ENCODE measurements at regions not wholly inside any gene's neighbourhood (a gene's known extent, or its start where the extent isn't known, plus 50 kb on each side); places are given as distances from the start of the nearest gene placed in this dataset.
A peak's percentile ranks its signal among the peaks of the same experiment; 100 is the strongest.

- Histone ChIP-seq H4K91ac (ENCODE audit: low read length) (no peak overlapping the region), H3K9me3 (ENCODE audit: control insufficient read depth, low read length) (no peaks in the 10 kb centered on the region), H2BK120ac (ENCODE audit: low read depth, low read length) (no peak overlapping the region), H2BK12ac (ENCODE audit: low read length in 2 of 2) (no peak overlapping the region), H3K4me2 (ENCODE audit: low read length, poor library complexity, severe bottlenecking) (no peak overlapping the region), H4K8ac (ENCODE audit: low read length) (no peak overlapping the region), H3K79me1 (replicated peaks; ENCODE audit: low read length, poor library complexity, severe bottlenecking) (no peaks in the 10 kb centered on the region), H2BK15ac (ENCODE audit: low read depth, poor library complexity, severe bottlenecking) (no peak overlapping the region), H2AK5ac (ENCODE audit: low read length, severe bottlenecking) (no peak overlapping the region), H3K18ac (ENCODE audit: low read depth in 1 of 2, low read length in 2 of 2) (no peak overlapping the region), H3K4me1 (ENCODE audit: control insufficient read depth, insufficient read depth, low read depth, low read length) (no peaks in the 10 kb centered on the region), H3K4me3 (ENCODE audit: insufficient read depth in 1 of 2, low read depth in 1 of 2, low read length in 2 of 2) (no peak overlapping the region), H2AFZ (ENCODE audit: low read depth, low read length) (no peak overlapping the region), H3K9ac (ENCODE audit: low read length) (no peak overlapping the region), H2BK5ac (ENCODE audit: low read depth, low read length, poor library complexity, severe bottlenecking) (no peak overlapping the region), H3K14ac (ENCODE audit: low read length in 2 of 2) (no peak overlapping the region), H3K23ac (ENCODE audit: low read length in 2 of 2) (no peak overlapping the region), H3K36me3 (ENCODE audit: control insufficient read depth in 1 of 2, insufficient read depth in 2 of 2, low read depth in 1 of 2, low read length in 2 of 2) (no peaks in the 10 kb centered on the region), H3K27me3 (ENCODE audit: control insufficient read depth in 1 of 2, insufficient read depth in 1 of 2, low read length in 2 of 2) (no peaks in the 10 kb centered on the region), H3K27ac (ENCODE audit: low read length, poor library complexity, severe bottlenecking) (no peak overlapping the region), H3K4ac (ENCODE audit: low read depth in 1 of 2, low read length in 2 of 2) (no peak overlapping the region)
- no peak for DNase-seq
- 80% methylated on average over 2 of the region's 2 CpGs for WGBS
These were observed 267.8 kb downstream of the PMP22 start for GRCh38 chr17:14997290-14997689.

GRCh38 chr17:14986127-14986526 lies 279.0 kb downstream of the PMP22 start:
- Histone ChIP-seq H3K14ac (ENCODE audit: low read length in 2 of 2) (no peak overlapping the region), H3K4me1 (ENCODE audit: control insufficient read depth, insufficient read depth, low read depth, low read length) (no peaks in the 10 kb centered on the region), H4K8ac (ENCODE audit: low read length) (no peak overlapping the region), H3K27me3 (ENCODE audit: control insufficient read depth in 1 of 2, insufficient read depth in 1 of 2, low read length in 2 of 2) (peaks cover 0 to 4% of the 10 kb centered on the region in 2 experiments), H3K9ac (ENCODE audit: low read length) (no peak overlapping the region), H2BK5ac (ENCODE audit: low read depth, low read length, poor library complexity, severe bottlenecking) (no peak overlapping the region), H3K4me2 (ENCODE audit: low read length, poor library complexity, severe bottlenecking) (no peak overlapping the region), H3K4me3 (ENCODE audit: insufficient read depth in 1 of 2, low read depth in 1 of 2, low read length in 2 of 2) (no peak overlapping the region), H2BK12ac (ENCODE audit: low read length in 2 of 2) (peak overlapping the region in 1 of 2 experiments; percentile 90), H3K18ac (ENCODE audit: low read depth in 1 of 2, low read length in 2 of 2) (peak overlapping the region in 1 of 2 experiments; percentile 70), H4K91ac (ENCODE audit: low read length) (no peak overlapping the region), H3K4ac (ENCODE audit: low read depth in 1 of 2, low read length in 2 of 2) (no peak overlapping the region), H3K23ac (ENCODE audit: low read length in 2 of 2) (no peak overlapping the region), H3K79me1 (replicated peaks; ENCODE audit: low read length, poor library complexity, severe bottlenecking) (no peaks in the 10 kb centered on the region), H3K27ac (ENCODE audit: low read length, poor library complexity, severe bottlenecking) (no peak overlapping the region), H2AK5ac (ENCODE audit: low read length, severe bottlenecking) (no peak overlapping the region), H2BK15ac (ENCODE audit: low read depth, poor library complexity, severe bottlenecking) (no peak overlapping the region), H2BK120ac (ENCODE audit: low read depth, low read length) (no peak overlapping the region), H3K9me3 (ENCODE audit: control insufficient read depth, low read length) (peaks cover 8% of the 10 kb centered on the region), H2AFZ (ENCODE audit: low read depth, low read length) (no peak overlapping the region), H3K36me3 (ENCODE audit: control insufficient read depth in 1 of 2, insufficient read depth in 2 of 2, low read depth in 1 of 2, low read length in 2 of 2) (no peaks in the 10 kb centered on the region)
- WGBS, result 41% methylated on average over 3 of the region's 4 CpGs
- peak; percentile 44 for DNase-seq

GRCh38 chr17:14972844-14973243 lies 292.3 kb downstream of the PMP22 start:
- no peaks in the 10 kb centered on the region for H3K27me3 ChIP-seq (ENCODE audit: control insufficient read depth in 1 of 2, insufficient read depth in 1 of 2, low read length in 2 of 2)

GRCh38 chr17:14971054-14971453 lies 294.1 kb downstream of the PMP22 start:
- no peak for DNase-seq
- Histone ChIP-seq H2AK5ac (ENCODE audit: low read length, severe bottlenecking) (no peak overlapping the region), H4K91ac (ENCODE audit: low read length) (no peak overlapping the region), H3K4me2 (ENCODE audit: low read length, poor library complexity, severe bottlenecking) (no peak overlapping the region), H3K4me3 (ENCODE audit: insufficient read depth in 1 of 2, low read depth in 1 of 2, low read length in 2 of 2) (no peak overlapping the region), H2BK15ac (ENCODE audit: low read depth, poor library complexity, severe bottlenecking) (no peak overlapping the region), H2BK12ac (ENCODE audit: low read length in 2 of 2) (no peak overlapping the region), H4K8ac (ENCODE audit: low read length) (no peak overlapping the region), H3K9me3 (ENCODE audit: control insufficient read depth, low read length) (peaks cover 26% of the 10 kb centered on the region), H3K23ac (ENCODE audit: low read length in 2 of 2) (no peak overlapping the region), H2AFZ (ENCODE audit: low read depth, low read length) (no peak overlapping the region), H2BK5ac (ENCODE audit: low read depth, low read length, poor library complexity, severe bottlenecking) (no peak overlapping the region), H3K14ac (ENCODE audit: low read length in 2 of 2) (no peak overlapping the region), H3K18ac (ENCODE audit: low read depth in 1 of 2, low read length in 2 of 2) (no peak overlapping the region), H3K27ac (ENCODE audit: low read length, poor library complexity, severe bottlenecking) (no peak overlapping the region), H3K36me3 (ENCODE audit: control insufficient read depth in 1 of 2, insufficient read depth in 2 of 2, low read depth in 1 of 2, low read length in 2 of 2) (no peaks in the 10 kb centered on the region), H3K9ac (ENCODE audit: low read length) (no peak overlapping the region), H3K79me1 (replicated peaks; ENCODE audit: low read length, poor library complexity, severe bottlenecking) (no peaks in the 10 kb centered on the region), H3K27me3 (ENCODE audit: control insufficient read depth in 1 of 2, insufficient read depth in 1 of 2, low read length in 2 of 2) (no peaks in the 10 kb centered on the region), H2BK120ac (ENCODE audit: low read depth, low read length) (no peak overlapping the region), H3K4ac (ENCODE audit: low read depth in 1 of 2, low read length in 2 of 2) (no peak overlapping the region), H3K4me1 (ENCODE audit: control insufficient read depth, insufficient read depth, low read depth, low read length) (no peaks in the 10 kb centered on the region)

More at GRCh38 chr17:14972844-14973243, 292.3 kb downstream of the PMP22 start:
- H3K9ac ChIP-seq (ENCODE audit: low read length), result no peak overlapping the region
- no peak overlapping the region for H3K27ac ChIP-seq (ENCODE audit: low read length, poor library complexity, severe bottlenecking)
- no peak overlapping the region for H2BK5ac ChIP-seq (ENCODE audit: low read depth, low read length, poor library complexity, severe bottlenecking)
- DNase-seq, result peak; percentile 24
- H4K91ac ChIP-seq (ENCODE audit: low read length), result no peak overlapping the region
- peaks cover 26% of the 10 kb centered on the region for H3K9me3 ChIP-seq (ENCODE audit: control insufficient read depth, low read length)
- no peak overlapping the region for H2AFZ ChIP-seq (ENCODE audit: low read depth, low read length)
- no peak overlapping the region for H3K14ac ChIP-seq (ENCODE audit: low read length in 2 of 2)
- no peak overlapping the region for H4K8ac ChIP-seq (ENCODE audit: low read length)
- no peak overlapping the region for H3K4me3 ChIP-seq (ENCODE audit: insufficient read depth in 1 of 2, low read depth in 1 of 2, low read length in 2 of 2)
- no peak overlapping the region for H2BK12ac ChIP-seq (ENCODE audit: low read length in 2 of 2)
- no peak overlapping the region for H3K4ac ChIP-seq (ENCODE audit: low read depth in 1 of 2, low read length in 2 of 2)
- H2BK15ac ChIP-seq (ENCODE audit: low read depth, poor library complexity, severe bottlenecking), result no peak overlapping the region
- no peaks in the 10 kb centered on the region for H3K36me3 ChIP-seq (ENCODE audit: control insufficient read depth in 1 of 2, insufficient read depth in 2 of 2, low read depth in 1 of 2, low read length in 2 of 2)
- no peak overlapping the region for H2BK120ac ChIP-seq (ENCODE audit: low read depth, low read length)
- H3K79me1 ChIP-seq (replicated peaks; ENCODE audit: low read length, poor library complexity, severe bottlenecking), result no peaks in the 10 kb centered on the region
- no peak overlapping the region for H2AK5ac ChIP-seq (ENCODE audit: low read length, severe bottlenecking)
- no peak overlapping the region for H3K18ac ChIP-seq (ENCODE audit: low read depth in 1 of 2, low read length in 2 of 2)
- H3K23ac ChIP-seq (ENCODE audit: low read length in 2 of 2), result no peak overlapping the region
- H3K4me1 ChIP-seq (ENCODE audit: control insufficient read depth, insufficient read depth, low read depth, low read length), result no peaks in the 10 kb centered on the region
- WGBS, result 30% methylated on average over 2 of the region's 2 CpGs
- no peak overlapping the region for H3K4me2 ChIP-seq (ENCODE audit: low read length, poor library complexity, severe bottlenecking)
